ENCODE measurements at regions not wholly inside any gene's neighbourhood (a gene's known extent, or its start where the extent isn't known, plus 50 kb on each side); places are given as distances from the start of the nearest gene placed in this dataset.

GRCh38 chr2:235373171-235373570, 120.7 kb upstream of the AGAP1 start:
- no peak for DNase-seq

- DNase-seq = no peak
Observed at GRCh38 chr2:235377176-235377575, 116.7 kb upstream of the AGAP1 start.

- DNase-seq = no peak
Observed at GRCh38 chr2:235378246-235378645, 115.6 kb upstream of the AGAP1 start.

DNA sequence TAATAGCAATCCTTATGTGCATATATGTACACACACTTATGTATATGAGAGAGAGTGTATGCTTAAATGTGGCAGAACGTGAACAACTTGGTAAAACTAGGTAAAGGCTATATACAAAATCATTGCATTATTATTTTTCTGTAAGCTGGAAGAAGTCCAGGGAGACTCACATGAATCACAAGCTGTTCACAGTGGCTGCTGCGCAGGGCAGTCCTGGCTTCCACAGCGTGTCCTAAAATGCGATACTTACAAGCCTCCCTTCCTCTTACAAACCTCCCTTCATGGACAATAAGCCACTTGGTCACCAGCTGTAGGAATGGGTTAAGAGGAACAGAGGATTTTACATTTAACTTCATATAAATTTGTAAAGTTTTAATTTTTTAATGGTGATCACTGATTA, 114.9 kb upstream of the AGAP1 start:
- no peak for DNase-seq

GRCh38 chr2:235381261-235381912, 112.5 kb upstream of the AGAP1 start:
- no peak for DNase-seq

DNA sequence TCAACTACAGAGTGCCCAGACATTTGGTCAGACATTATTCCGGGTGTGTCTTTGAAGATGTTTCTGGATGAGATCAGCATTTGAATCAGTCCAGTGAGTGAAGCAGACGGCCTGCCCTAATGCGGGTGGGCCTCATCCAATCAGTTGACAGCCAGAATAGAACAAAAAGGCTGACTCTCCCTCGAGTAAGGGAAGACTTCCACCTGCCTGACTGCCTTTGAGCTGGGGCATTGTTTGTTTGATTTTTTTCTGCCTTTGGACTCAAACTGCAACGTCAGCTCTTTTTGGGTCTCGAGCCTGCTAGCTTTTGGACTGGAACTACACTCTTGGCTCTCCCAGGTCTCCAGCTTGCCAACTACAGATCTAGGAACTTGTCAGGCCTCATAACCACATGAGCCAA, 111.7 kb upstream of the AGAP1 start:
- no peak for DNase-seq

GRCh38 chr2:235382601-235383000, 111.2 kb upstream of the AGAP1 start:
- DNase-seq = no peak

DNA sequence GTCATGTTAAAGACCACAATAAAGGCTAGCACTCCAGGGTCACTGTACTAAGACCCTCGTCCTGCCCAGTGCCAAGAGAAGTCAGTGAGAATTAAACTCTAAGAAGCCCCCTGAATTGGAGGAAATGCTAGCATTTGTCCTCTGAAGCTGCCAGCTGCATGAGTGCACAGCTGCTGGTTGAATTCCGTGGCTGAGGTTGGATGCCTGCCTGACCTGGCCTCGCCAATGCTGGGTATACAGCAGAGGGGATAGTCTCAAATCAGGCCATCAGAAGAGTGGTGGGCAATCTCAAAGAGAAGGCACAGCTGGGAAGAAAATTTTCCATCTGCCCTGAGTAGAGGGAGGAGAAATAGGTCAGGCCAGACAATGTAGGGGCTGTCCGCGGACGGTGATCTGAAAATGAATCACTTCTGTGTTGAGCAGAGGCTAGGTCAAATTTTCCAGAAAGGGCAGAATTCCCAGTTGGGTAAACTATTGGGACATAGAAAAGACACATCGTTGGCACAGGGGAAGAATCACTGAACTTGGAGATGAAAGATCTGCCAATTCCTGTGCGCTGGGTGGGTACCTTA, 110.5 kb upstream of the AGAP1 start:
- no peak for DNase-seq

GRCh38 chr2:235384624-235385023, 109.2 kb upstream of the AGAP1 start:
- no peak for DNase-seq

DNA sequence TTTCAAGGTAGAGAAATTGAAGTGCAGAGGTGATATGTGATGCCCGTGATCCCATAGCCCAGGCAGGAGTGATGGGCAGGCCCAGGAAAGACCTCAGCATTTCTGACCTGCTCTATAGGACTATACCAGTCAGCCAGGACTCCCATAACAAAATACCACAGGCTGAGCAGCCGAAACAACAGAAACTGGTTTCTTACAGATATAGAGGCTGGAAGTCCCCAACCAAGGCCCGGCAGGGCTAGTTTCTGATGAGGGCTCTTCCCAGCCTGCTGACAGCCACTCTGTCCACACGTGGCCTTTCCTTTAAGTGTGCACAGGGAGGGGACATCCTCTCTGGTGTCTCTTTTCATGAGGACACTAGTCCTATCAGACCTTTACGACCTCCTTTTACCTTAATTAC, 104.2 kb upstream of the AGAP1 start:
- DNase-seq = no peak

DNA sequence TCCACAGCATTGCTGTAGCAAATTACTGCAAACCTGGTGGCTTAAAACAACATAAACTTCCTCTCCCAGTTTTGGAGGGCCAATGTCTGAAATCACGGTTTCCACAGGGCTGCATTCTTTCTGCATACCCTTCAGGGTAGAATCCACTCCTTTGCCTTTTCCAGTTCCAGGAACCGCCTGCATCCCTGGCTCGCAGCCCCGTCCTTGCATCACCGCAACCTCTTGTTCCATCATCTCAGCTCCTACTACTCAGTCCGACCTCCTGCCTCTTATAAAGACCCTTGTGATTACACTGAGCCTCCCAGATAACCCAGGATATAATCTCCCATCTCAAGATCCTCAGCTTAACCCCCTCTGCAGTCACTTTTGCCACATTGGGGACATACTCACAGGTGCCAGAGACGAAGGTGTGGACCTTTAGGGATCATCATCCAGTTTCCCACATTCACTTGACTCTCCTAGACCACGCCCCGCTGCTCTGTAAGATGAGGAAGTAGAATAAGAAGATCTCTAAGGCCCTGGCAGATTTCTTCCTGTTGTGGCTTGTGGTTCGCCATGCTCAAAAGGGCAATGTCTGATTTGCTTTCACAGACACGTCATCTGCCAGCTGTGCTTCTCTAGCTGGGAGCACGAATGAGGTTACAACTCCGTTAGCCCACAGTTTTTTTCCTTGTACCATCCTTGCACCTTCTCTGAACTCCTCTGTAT, 103.6 kb upstream of the AGAP1 start:
- DNase-seq = no peak

DNA sequence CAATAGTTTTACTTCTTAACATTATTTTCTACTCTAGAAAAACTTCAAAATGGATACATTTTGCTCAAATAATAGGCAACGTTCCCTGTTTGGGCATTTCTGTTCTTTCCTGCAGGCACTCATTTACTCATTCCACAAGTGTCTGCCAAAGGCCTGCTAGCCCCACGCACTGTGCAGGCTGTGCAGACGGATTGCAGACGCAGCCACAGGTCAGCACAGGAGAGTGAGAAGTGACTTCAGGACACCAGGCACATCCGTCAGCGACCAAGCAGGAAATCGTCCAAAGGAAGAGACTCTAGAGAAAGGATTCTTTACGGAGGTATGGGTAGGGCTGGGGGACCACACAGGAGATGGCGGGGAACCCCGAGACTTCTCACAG, 103.0 kb upstream of the AGAP1 start:
- DNase-seq = no peak

GRCh38 chr2:235391921-235392615, 101.8 kb upstream of the AGAP1 start:
- DNase-seq = no peak

DNA sequence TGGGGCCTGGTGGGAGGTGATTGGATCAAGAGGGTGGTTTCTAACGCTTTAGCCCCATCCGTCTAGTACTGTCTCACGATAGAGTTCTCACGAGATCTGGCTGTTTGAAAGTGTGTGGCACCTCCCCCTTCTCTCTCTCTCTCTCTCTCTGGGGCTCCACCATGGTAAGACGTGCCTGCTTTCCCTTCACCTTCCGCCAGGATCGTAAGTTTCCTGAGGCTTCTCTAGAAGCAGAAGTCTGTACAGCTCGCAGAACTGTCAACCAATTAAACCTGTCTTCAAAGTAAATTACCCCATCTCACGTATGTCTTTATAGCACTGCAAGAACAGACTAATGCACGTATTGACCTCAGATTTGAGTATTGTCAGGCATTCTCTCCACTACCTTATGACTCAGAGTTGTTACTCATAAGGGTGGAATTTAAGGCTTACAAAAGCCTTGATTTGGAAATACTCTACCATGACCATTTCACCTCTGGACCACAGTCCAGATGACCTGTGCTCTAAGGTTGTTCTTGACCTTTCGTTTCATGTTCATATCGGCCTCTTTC, 99.5 kb upstream of the AGAP1 start:
- no peak for DNase-seq

GRCh38 chr2:235396071-235396846, 97.6 kb upstream of the AGAP1 start:
- DNase-seq = no peak

GRCh38 chr2:235398321-235398720, 95.5 kb upstream of the AGAP1 start:
- DNase-seq = no peak

- no peak for DNase-seq
Observed at GRCh38 chr2:235399895-235400294, 93.9 kb upstream of the AGAP1 start.

GRCh38 chr2:235402422-235402821, 91.4 kb upstream of the AGAP1 start:
- DNase-seq = no peak

- no peak for DNase-seq
Observed at GRCh38 chr2:235405612-235406361, 88.1 kb upstream of the AGAP1 start.

GRCh38 chr2:235406430-235406829, 87.4 kb upstream of the AGAP1 start:
- DNase-seq = no peak

- DNase-seq = no peak
Observed at GRCh38 chr2:235411905-235412485, 81.8 kb upstream of the AGAP1 start.

- DNase-seq = no peak
Observed at GRCh38 chr2:235413064-235413463, 80.8 kb upstream of the AGAP1 start.

Measured in NCI-H1930 (cell line).